Activated effector memory CD4-positive, alpha-beta T cell treated with Interleukin-2 at 50 U/mL for 16 hours (primary cell): ENCODE measurements at regions not wholly inside any gene's neighbourhood (a gene's known extent, or its start where the extent isn't known, plus 50 kb on each side); places are given as distances from the start of the nearest gene placed in this dataset.

Experiments
- DNase-seq: peaks from one replicate; pipeline ENCODE4 v3.0.0-alpha.2; 2020

DNA sequence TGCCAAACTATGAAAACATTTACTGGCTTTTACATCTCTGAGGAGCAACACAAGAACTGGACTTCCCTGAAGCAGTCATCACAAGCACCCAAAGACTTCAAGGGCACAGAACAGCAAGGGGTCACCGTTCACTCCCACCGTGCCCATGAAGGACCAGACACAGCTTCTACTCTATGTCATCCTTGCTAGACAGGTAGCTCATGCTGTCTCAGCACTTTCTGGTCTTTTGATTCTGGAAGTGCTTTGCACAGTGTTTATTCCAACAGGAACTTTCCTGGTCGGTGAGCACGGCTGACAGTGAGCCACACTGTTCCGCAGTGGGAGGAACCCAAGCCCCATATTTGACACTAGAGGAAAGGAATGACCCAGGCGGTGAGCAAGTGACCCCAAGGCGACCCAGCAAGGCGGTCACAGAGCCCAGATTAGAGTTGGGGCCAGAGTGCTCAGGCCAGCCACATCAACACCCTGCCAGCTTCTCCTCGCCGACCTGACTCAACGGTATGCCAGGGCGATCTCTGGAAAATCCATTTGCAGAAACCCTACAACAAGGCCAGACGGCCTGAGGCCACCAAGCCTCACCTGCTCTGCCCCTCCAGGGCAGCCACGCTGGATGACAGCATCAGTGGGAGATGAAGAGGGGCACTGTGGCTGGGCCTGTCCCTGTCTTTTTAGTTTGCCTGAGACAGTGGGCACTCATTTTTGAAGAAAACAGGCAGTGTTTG lies 318.6 kb downstream of the TCERG1L start:
- no peak for DNase-seq

DNA sequence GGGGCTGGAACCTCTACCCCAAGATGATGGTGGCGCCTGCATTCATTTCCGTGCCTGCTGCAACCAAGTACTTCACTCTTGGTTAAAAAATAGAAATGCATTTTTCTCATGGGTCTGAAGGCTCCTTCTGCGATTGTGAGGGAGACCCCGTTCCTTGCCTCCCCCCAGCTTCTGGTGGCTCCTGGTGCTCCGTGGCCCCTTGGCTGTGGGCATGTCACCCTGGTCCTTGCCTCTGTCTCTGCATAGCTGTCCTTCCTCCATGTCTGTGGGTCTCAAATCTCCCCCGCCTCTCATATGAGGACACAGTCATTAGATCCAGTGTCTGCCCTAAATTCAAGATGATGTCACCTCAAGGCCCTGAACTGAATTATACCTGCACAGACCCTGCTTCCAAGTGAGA lies 317.9 kb downstream of the TCERG1L start:
- no peak for DNase-seq

DNA sequence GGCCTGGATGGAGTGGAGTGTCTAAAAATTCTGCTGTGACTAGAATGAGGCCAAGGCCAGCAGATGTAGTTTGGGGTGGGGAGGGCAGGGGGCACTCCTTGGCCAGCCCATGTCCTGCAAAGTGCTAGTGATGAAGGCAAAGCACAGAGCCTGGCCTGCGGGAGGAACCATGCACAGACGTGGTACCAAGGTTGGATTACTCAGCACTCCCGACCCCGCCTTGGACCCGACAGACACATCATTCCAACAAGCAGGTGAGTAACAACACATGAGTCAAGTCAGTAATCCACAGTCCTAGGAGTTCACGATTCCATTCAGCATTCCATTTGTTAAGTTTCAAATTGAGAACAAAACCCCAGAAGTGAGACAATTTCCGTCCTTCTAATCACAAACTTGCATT lies 317.3 kb downstream of the TCERG1L start:
- no peak for DNase-seq

DNA sequence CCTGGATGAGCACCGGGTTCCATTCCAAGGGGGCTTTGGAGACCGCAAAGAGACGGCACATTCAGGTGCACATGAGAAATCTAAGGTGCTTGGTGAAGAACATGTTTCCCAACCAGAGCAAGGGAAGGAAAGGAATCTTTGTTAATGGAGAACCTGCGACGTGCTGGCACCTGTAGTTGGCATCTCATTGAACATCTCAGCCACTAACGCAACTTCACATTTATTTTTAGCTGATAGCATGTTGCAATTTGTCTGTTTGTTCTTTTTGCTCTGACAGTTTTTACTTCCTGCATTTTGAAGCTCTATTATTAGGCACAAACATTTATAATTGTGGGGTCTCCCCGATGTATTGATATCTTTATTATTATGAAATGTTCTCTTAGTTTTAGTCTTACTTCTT lies 316.7 kb downstream of the TCERG1L start:
- no peak for DNase-seq

DNA sequence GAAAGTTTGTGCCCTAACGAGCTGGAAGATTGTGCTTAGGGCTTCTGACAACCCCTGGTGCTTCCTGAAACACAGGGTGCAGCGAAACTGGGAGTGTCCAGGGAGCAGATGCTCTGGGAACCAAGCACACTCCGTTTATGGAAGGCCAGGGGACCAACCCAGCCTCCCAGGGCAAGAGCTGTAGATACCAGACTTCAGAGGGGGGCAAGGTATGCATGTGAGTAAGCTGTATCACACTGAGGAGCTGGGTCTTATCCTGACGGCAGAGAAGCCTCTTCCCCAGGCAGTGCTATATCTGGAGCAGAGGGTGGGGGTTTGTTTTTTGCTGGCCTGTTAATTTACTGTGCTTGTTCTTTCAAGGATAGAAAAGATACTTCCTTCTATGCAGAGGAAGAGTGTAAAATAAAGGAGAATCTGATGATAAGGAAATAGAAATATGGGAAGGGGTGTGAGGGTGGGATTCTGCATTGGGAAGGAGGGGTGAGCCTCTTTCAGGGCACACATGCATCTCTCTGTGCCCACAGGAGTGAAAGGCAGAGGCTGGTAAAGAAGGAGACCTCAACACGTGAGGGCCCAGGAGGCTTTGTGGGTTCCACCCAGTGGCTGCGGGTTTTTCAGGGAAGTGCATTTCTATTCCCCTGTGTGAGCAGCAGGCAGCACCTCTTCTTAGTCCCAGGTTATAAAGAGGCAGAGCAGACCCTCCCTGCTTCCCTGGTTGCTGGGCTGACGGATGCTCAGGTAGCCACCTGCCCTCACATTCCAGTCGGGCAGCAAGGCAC lies 314.1 kb downstream of the TCERG1L start:
- no peak for DNase-seq

DNA sequence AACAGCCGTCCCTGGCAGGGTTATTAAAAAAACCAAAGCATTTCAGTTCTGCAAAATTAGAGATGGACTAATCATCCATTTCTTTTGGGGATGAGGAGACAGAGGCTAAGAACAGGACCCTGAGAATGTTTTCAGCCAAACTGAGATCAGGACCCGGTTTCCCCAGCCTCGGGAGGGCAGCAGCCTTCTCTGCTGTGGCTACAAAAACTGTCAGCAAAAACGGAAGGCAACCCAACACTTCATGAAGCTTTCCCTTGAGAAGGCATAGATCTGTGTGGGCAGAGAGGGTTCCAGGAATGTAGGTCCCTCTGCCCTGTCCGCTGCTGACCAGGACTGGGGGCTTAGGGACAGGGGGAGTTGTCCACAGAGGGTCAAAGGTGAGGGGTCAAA lies 313.5 kb downstream of the TCERG1L start:
- DNase-seq: no peak

DNA sequence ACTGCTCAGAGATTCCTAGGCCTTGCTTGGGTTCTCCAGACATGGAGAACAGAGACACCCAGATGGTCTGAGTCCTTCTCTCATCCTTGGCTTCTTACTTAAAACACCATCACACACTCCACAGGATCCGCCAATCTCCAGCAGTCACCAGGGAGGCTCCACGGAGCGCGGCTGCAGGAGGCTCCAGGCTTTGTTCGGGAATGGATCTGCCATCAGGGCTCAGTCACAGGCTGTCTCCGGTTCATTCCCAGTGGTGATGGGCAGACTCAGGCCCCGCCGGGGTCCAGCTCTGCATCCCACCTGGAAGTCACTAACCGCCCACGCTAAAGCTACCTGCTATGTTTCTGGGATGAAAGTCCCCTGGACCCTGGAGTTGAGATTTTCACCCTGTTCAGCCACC lies 312.9 kb downstream of the TCERG1L start:
- no peak for DNase-seq

DNA sequence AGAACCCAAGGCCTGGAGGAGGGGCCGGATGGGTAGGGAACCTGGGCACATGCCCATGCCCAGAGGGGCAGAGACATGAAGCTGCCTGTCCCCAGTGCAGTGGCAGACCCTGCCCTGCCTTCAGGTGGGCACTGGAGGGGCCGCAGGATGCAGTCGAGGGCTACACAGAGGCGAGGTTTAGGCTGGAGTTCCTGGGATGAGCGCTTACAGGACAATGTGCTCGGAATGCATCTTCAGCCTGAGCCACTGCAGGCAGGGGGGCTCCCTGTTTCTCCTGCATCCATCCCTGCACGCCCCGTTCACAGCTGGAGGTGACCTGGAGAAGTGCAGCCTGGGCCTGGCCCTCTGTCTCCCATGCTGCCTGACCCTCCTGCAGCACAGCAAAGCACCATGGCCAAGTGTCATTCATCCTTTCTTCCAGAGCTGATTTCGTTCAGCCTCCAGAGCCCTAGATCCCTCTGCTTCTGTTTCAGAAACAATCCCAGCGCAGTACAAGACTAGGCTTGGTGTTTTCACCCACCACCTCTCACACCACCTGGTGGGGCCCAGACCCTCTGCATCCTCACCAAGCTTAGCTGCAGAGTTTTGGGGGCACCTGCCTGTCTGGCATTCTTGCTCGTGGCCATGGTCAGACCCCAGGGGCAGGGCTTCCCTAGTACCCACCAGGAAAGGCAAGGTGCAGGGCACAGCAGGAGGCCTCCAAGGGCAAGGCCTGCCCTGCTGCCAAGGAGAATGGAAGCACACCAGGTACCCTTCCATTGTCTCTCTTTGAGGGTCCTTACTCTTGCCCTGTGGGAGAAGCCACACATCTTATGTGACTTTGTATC lies 311.9 kb downstream of the TCERG1L start:
- DNase-seq: no peak

DNA sequence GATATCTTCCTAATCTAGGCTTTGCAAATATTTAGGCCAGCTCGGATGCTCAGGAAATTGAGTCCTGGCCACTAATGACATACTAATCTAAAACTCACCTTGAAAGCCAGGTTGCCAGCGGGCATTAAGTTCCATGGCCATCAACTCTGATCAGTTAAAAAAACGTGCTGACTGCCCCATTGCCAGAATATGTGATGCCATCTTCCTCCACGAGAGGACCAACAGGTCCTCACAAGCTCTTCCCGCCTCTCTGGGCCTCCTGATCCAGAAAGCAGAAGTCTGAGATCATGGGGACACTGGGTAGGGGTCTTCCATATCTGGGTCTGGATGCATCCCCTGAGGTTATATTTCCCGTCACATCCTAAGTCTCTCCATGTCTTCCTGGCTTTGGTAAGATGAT lies 311.3 kb downstream of the TCERG1L start:
- no peak for DNase-seq

DNA sequence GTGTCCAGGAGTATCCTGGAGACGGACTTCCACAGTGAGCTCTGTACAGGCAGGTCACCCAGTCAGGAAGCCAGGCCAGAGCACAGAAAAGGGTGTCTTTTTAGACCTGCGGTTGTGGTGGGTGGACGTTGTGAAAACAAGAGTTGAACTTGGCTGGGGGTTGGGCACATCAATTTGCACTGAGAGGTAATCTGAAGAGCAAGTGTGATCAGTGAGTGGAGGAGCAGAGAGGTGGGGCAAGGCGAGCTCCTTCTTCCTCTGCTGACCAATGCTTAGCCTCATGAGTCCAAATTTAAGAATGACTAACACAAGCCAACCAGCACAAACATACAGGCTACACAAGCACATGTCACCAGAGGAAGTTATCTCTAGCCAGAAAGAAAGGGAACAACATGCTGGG lies 310.8 kb downstream of the TCERG1L start:
- DNase-seq: no peak

DNA sequence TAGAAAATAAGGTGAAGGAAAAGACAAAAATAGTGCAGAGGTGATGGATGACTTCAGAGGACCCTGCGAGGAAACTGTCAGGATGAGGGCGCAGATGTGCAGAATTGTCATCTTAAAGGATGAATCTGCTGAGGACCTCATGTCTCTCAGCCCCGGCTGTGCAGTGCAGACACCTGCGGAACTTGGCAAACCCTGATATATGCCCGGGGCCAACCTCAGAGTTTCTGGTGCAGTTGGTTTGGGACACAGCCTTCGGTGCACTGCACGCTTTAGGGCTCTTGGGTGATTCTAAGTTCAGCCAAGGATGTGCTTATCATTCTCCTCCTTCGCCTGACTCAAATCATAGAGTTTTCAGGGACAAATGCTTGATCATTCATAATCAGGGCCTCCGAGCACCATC lies 310.1 kb downstream of the TCERG1L start:
- no peak for DNase-seq

DNA sequence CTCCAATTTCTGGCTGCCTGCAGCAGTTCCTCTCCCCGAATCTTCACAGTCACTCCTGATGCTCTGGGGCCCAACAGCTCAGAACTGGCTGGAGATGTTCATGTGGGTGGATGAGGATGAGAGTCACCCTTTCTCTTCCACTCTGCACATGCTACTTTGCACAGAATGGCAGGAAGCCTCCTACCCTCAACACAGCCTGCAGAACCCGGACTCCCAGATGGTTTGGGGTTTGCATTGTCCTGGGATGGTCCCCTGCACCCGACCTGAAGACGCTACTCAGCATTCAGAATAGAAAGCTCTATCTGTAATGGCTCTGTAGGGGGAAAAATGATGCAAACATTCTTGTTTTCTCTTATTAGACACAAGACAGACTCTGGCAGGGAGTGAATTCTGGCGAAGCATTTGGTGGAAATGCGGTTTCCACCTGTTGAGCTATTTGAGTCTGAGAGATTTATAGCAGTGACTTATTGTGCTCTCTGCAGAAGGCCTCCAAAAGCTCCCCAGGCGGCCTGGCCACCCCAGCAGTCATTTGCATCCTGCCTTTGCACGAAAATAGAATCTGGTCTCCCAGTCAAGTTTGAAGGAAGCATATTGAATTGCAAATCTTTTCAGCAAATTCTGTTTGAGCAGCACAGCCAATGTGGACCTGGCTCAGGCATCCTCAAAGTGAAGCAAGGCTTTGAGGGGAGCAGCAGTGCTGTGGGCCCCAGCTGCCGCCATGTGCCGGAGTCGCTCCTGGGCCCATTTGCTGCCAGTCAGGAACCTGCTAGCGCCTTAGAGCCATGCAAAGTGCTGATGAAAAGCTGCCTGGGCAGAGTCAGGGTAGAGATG lies 309.3 kb downstream of the TCERG1L start:
- DNase-seq: no peak

DNA sequence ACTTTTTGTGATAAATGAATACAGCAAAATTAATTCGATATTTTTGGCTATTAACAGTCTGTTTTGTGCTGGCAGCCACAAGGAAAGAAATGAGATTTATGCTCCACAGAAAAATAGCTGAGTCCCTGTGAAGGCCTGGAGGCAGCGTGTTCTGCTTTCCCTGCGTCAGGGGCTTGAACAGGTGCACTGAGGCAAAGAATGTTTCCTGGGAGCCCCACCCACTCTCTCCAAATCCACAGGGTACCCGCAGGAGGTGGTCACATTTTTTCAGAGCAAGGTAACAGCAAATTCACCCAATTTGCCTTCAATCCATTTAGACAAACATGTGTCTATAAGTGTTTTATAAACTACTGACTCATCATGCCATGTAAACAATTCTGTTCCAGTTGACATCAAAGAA lies 308.1 kb downstream of the TCERG1L start:
- DNase-seq: no peak

DNA sequence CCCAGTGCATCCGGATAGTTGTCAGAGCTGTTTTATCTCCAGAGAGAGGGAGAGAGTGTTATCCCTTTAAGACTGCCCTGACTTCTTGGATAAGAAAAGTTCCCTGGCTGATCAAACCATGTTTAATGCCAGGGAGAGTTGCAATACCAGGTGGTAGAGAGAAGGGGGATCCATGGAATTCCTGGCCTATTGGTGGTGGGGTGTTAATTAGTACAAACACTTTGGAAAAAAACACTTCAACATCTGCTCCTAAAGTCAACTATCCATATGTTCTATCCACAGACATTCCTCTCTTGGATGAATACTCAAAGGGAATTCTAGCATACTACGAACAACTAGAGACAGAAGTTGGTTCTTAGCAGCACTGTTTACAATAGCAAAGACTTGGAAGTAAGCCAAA lies 307.2 kb downstream of the TCERG1L start:
- DNase-seq: no peak

DNA sequence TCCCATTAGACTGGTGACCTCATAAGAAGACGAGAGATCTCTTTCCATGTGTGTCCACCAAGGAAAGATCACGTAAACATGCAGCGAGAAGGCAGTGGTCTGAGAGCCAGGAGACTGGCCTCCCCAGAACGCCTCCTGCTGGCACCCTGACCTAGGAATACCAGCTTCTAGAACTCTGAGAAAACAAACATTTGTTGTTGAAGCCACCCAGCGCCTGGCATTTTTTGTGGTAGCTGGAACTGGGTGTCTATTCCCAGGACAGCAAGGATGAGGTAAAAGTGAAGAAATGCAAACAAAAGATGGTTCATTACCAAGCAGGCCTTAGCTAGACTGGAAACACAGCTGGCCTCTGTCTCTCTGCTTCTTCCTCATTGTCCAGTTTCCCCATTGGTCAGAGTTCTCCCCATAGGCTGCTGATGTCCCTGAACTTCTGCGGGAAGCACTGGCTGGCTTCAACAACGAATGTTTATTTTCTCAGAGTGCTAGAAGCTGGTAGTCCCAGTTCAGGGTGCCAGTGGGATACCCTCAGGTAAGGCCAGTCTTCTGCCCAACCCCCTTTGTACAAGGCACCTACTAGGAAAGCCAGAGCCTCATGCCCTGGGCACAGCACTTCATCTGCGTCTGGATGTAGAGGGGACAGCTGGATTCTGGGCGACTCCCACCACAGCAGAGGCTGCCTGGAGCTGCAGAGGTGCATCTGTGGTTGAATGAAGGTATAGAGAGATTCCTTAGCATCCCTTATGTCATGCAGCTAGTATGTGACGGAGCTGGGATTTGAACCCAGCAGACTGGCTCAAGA lies 304.9 kb downstream of the TCERG1L start:
- DNase-seq: no peak

DNA sequence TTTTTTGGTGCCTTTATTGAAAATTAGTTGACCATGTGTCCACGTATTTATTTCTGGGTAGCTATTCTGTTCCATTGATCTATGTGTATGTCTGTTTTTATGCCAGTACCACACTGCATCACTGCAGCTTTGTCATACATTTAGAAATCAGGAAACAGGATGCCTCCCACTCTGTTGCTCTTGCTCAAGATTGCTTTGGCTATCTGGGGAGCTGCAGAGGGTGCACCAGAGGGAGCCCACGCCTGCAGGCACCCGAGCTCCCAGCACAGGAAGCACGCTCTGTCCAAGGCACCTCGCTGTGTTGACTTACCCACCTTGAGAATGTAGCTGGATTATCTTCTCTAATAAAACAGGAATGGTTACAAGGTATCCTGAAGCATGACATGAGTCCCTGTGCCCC lies 301.7 kb downstream of the TCERG1L start:
- DNase-seq: no peak

DNA sequence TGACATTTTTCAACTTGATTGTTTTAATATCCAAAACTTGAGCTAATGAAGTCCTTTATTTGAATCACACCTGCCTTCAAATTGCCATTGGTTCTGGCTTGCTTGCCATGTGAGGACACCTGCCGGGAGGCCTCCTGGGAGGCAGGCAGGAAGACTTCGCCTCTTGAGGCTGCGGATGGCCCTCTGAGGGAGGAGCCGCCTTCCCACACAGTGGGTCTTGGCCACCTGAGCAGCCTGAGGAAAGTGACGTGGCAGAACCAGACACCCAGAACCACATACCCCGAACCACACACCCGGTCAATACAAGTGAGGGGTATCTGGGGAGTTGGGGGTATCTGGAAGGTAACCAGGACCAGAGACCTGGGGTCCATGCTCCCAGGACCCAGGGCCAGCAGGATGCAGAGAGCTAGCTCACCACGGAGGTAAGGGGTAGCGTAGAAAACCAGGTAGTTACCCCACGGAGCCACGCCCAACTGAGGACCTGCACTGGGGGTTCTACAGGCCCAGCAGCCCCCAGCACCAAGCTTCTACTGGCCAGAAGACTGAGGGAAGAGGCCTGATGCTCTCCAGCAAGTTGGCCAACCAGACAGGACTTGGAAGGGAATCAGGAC lies 300.5 kb downstream of the TCERG1L start:
- DNase-seq: no peak

DNA sequence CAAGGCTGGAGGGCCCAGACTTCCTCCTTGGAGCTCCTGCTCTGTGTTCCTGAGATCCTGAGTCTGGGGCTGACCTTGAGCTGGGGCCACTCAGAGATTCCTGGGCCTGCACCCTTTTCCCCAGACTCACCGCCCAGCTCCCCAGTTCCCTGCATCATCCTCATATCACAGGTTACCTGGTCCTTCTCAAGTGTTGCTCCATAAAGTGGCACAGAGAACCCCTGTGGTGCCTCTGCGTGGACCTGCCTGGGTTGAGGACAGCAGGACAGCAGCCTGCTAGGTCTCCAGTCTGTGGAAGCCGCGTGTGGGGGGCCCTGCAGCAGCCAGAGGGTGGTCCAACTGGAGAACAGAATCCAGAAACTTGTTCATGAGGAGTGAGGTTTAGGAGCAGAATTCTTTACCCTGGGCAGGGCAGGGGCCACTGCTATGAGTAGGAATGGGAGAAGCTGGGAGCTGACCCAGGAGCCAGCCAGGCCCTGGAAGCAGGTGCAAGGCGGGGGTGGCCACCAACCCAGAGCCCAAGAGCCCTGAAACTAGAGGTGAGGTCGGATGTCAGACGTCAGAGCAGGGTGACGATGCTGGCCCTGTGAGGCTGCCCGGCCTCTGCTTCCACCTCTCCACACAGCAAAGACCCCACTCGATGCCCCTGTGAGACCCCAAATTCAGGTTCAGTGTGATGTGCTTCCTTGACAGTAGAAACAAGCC lies 299.4 kb downstream of the TCERG1L start:
- DNase-seq: no peak

DNA sequence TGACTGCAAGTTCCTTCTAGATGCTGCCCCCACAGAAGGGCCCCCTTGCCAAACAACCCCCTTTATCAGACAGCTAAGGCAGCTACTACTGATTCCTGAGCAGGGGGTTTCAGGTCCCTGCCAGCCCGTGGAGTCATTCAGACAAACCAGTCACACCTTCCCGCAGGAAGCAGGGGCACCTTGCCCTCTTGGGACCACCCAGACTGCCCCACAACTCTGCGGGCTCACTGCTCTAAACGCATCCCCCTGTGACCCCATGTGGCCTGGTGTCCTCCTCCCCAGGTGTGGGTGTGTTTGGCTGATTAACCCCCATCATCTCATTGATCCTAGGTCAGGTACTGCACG lies 298.9 kb downstream of the TCERG1L start:
- DNase-seq: no peak

DNA sequence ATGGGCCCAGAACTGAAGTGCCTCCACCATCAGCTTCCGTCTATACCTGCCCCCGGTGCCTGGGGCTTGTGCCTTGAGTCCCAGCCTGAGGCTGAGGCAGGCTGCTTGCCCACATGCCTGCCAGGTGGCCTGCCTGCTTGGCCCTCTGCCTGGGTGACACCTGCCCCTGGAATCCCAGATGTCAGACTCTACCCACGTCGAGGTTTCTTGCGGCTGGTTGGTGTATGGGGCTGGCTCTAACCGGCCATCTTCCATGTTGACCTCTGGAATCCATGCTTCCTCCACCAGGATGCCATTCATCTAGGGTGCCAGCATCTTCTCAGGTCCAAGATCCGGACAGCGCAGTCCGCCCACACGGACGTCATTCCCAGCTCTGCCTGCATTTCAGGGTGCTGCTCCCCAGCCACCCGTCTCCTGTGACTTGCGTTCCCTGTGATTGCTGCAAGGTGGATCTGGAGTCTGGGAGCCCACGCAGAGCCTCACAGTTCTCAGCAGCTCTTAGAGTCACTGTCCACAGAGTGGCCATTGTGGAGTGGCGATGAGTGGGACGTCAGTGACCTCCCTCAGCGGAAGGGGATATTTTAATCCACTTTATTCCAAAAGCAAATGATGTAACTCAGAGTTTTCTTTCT lies 298.1 kb downstream of the TCERG1L start:
- DNase-seq: no peak

DNA sequence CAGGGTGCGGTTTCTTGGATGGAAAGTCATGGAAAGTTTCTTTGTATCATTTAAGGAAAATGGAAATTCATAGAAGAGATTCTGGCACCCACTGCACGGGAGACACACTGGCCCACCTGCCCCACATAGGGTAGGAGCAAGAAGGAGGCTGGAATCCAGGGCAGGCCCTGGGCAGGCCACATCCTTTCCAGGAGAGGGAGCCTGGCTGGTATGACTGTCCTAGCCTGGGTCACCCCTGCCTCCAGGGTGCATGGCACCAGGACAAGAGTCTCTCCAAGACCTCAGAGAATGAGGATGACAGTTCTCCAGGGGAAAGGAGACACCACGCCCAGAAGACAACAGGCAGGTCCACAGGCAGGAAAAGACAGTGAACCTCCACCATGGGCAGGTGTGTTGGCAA lies 297.2 kb downstream of the TCERG1L start:
- no peak for DNase-seq
